GM23338 (cell line): ENCODE measurements at regions not wholly inside any gene's neighbourhood (a gene's known extent, or its start where the extent isn't known, plus 50 kb on each side); places are given as distances from the start of the nearest gene placed in this dataset.
A peak's percentile ranks its signal among the peaks of the same experiment; 100 is the strongest.

Experiments used
- ATAC-seq: fragments of 200-7000 bp; cut with Tn5 transposase; 3 replicates; pipeline ENCODE4 v1.9.1; 2020
- DNase-seq: peaks from one replicate; pipeline ENCODE4 v3.0.0-alpha.2; 2015; ENCODE audit warnings: low spot score
- H2AFZ ChIP-seq: fragments of 200-600 bp; sonication (generic); 2 replicates; pipeline ENCODE4 v1.8.0; 2016; ENCODE audit warnings: antibody characterized with exemption, mild to moderate bottlenecking, moderate library complexity
- H3F3A ChIP-seq: fragments of 200-600 bp; sonication (generic); replicated peaks from 2 replicates; pipeline ENCODE4 v1.8.0; 2017; ENCODE audit warnings: antibody characterized with exemption, mixed run types, low read depth
- H3K27ac ChIP-seq: fragments of 200-600 bp; sonication (generic); 2 replicates; pipeline ENCODE4 v1.6.1; 2016; ENCODE audit warnings: low read depth
- H3K27me3 ChIP-seq: fragments of 200-600 bp; sonication (generic); 2 replicates; pipeline ENCODE4 v1.8.0; 2016; ENCODE audit warnings: mild to moderate bottlenecking, mixed run types, moderate library complexity; ENCODE audit not compliant: insufficient read depth
- H3K36me3 ChIP-seq: fragments of 200-600 bp; sonication (generic); 2 replicates; pipeline ENCODE4 v1.8.0; 2016; ENCODE audit warnings: mild to moderate bottlenecking; ENCODE audit not compliant: insufficient read depth
- H3K4me1 ChIP-seq: fragments of 200-600 bp; sonication (generic); 2 replicates; pipeline ENCODE4 v1.8.0; 2016; ENCODE audit warnings: mild to moderate bottlenecking, moderate library complexity; ENCODE audit not compliant: insufficient read depth
- H3K4me2 ChIP-seq: fragments of 200-600 bp; sonication (generic); 2 replicates; pipeline ENCODE4 v1.7.1; 2017; ENCODE audit warnings: mixed run types
- H3K4me3 ChIP-seq: fragments of 200-600 bp; sonication (generic); 2 replicates; pipeline ENCODE4 v1.6.1; 2016; ENCODE audit warnings: mixed run types
- H3K79me2 ChIP-seq: fragments of 200-600 bp; sonication (generic); replicated peaks from 2 replicates; pipeline ENCODE4 v1.8.0; 2017; ENCODE audit warnings: mild to moderate bottlenecking; ENCODE audit not compliant: insufficient read depth
- H3K9me2 ChIP-seq: fragments of 200-600 bp; sonication (generic); 2 replicates; pipeline ENCODE4 v1.8.0; 2017; ENCODE audit not compliant: insufficient read depth
- H4K20me1 ChIP-seq: fragments of 200-600 bp; sonication (generic); replicated peaks from 2 replicates; pipeline ENCODE4 v1.8.0; 2017; ENCODE audit warnings: mild to moderate bottlenecking; ENCODE audit not compliant: insufficient read depth
- H3K27ac Mint-ChIP-seq: 2 replicates; pipeline ENCODE4 v1.8.0; 2020; ENCODE audit warnings: inconsistent platforms, mild to moderate bottlenecking, moderate library complexity, mixed read lengths
- H3K27me3 Mint-ChIP-seq: 3 replicates; pipeline ENCODE4 v1.8.0; 2022; ENCODE audit warnings: low read depth, mild to moderate bottlenecking, moderate library complexity, mixed read lengths, inconsistent platforms; ENCODE audit not compliant: insufficient read depth, poor library complexity
- H3K36me3 Mint-ChIP-seq: 3 replicates; pipeline ENCODE4 v1.8.0; 2021; ENCODE audit warnings: low read depth, mild to moderate bottlenecking, inconsistent platforms, moderate library complexity, mixed read lengths
- H3K4me1 Mint-ChIP-seq: 3 replicates; pipeline ENCODE4 v1.8.0; 2020; ENCODE audit warnings: mild to moderate bottlenecking, inconsistent platforms, mixed read lengths
- H3K4me3 Mint-ChIP-seq: 3 replicates; pipeline ENCODE4 v1.8.0; 2021; ENCODE audit warnings: moderate library complexity, mild to moderate bottlenecking, inconsistent platforms, mixed read lengths
- H3K9me3 Mint-ChIP-seq: 3 replicates; pipeline ENCODE4 v1.8.0; 2020; ENCODE audit warnings: moderate library complexity, mild to moderate bottlenecking, inconsistent platforms, mixed read lengths
- CREB1 ChIP-seq: fragments of 250-450 bp; sonication (Bioruptor Pico); IDR thresholded peaks from 2 replicates; pipeline ENCODE4 v1.5.0; 2020; ENCODE audit warnings: low read depth, mild to moderate bottlenecking, moderate library complexity
- CTCF ChIP-seq, 2 experiments: fragments of 200-600 bp in 1 of 2; sonication (generic) in 1 of 2; conservative IDR thresholded peaks; 2 replicates each; pipeline versions ENCODE4 v1.5.1 to v1.6.1; 2016 to 2017; ENCODE audit warnings: antibody characterized with exemption in 2 of 2, low read depth in 2 of 2, mild to moderate bottlenecking in 2 of 2, moderate library complexity in 1 of 2
- ETS1 ChIP-seq: IDR thresholded peaks from 2 replicates; pipeline ENCODE4 v1.6.1; 2016; ENCODE audit warnings: antibody characterized with exemption
- EZH2 ChIP-seq: fragments of 200-600 bp; sonication (generic); IDR thresholded peaks from one replicate; pipeline ENCODE4 v1.8.0; 2017; ENCODE audit warnings: antibody characterized with exemption, mild to moderate bottlenecking, low read depth; ENCODE audit not compliant: unreplicated experiment
- EZH2phosphoT487 ChIP-seq: fragments of 200-600 bp; sonication (generic); IDR thresholded peaks from one replicate; pipeline ENCODE4 v1.8.1; 2018; ENCODE audit warnings: antibody characterized with exemption; ENCODE audit not compliant: unreplicated experiment
- JUNB ChIP-seq: IDR thresholded peaks from one replicate; pipeline ENCODE4 v1.6.1; 2016; ENCODE audit warnings: antibody characterized with exemption; ENCODE audit not compliant: unreplicated experiment
- NANOG ChIP-seq: IDR thresholded peaks from 2 replicates; pipeline ENCODE4 v1.6.1; 2016; ENCODE audit warnings: antibody characterized with exemption, borderline replicate concordance
- POLR2AphosphoS5 ChIP-seq: IDR thresholded peaks from 2 replicates; pipeline ENCODE4 v1.6.1; 2016; ENCODE audit warnings: antibody characterized with exemption, low read depth
- REST ChIP-seq: IDR thresholded peaks from one replicate; pipeline ENCODE4 v1.6.1; 2018; ENCODE audit warnings: antibody characterized with exemption; ENCODE audit not compliant: unreplicated experiment
- STAT1 ChIP-seq: IDR thresholded peaks from one replicate; pipeline ENCODE4 v1.6.1; 2016; ENCODE audit warnings: antibody characterized with exemption; ENCODE audit not compliant: unreplicated experiment
- ZNF114 ChIP-seq: fragments of 250-450 bp; sonication (Bioruptor Pico); IDR thresholded peaks from 2 replicates; pipeline ENCODE4 v1.5.0; 2020; ENCODE audit warnings: mild to moderate bottlenecking, moderate library complexity
- ZNF331 ChIP-seq: fragments of 250-450 bp; sonication (Bioruptor Pico); IDR thresholded peaks from 2 replicates; pipeline ENCODE4 v1.5.0; 2020; ENCODE audit warnings: low read depth, mild to moderate bottlenecking, moderate library complexity
- ZNF462 ChIP-seq: fragments of 250-450 bp; sonication (Bioruptor Pico); IDR thresholded peaks from 2 replicates; pipeline ENCODE4 v1.5.0; 2020; ENCODE audit warnings: mild to moderate bottlenecking, moderate library complexity

- ATAC-seq (peak; percentile 79), DNase-seq (peak; percentile 77)
- peak overlapping the region; percentile 94 for H3K27ac ChIP-seq
- peak overlapping the region; percentile 7; the same call in 1 of the 2 replicates for H3K4me3 ChIP-seq
- no peaks in the 10 kb centered on the region; the same call in 1 of the 2 replicates for H3K79me2 ChIP-seq
- H3K36me3 ChIP-seq, result no peaks in the 10 kb centered on the region
- no peaks in the 10 kb centered on the region for H4K20me1 ChIP-seq
- Mint-ChIP-seq H3K9me3 (no peaks in the 10 kb centered on the region), H3K4me3 (peak overlapping the region; percentile 56), H3K27ac (peak overlapping the region; percentile 98), H3K27me3 (peaks cover 8% of the 10 kb centered on the region), H3K4me1 (peaks cover 69% of the 10 kb centered on the region), H3K36me3 (peaks cover 12% of the 10 kb centered on the region)
- peaks cover 42% of the 10 kb centered on the region for H3K4me1 ChIP-seq
- peak overlapping the region; percentile 3 for H3K4me2 ChIP-seq
- H3K27me3 ChIP-seq, result no peaks in the 10 kb centered on the region
- TF ChIP-seq REST, result no peak
- no peak for TF ChIP-seq STAT1
- no peak for TF ChIP-seq CREB1 (CRISPR knock-in tag)
- TF ChIP-seq POLR2AphosphoS5, result no peak
- no peak for TF ChIP-seq ETS1
- no peak for TF ChIP-seq EZH2phosphoT487
- TF ChIP-seq ZNF114 (CRISPR knock-in tag), result no peak
- TF ChIP-seq JUNB, result no peak
- TF ChIP-seq CTCF (conservative IDR thresholded peaks at IDR 0.05; ENCODE audit: low read depth in 2 of 2), result no peak
- no peak for TF ChIP-seq EZH2
- no peak for TF ChIP-seq NANOG
- no peak for TF ChIP-seq ZNF331
- TF ChIP-seq ZNF462 (CRISPR knock-in tag), result no peak
- H3K9me2 ChIP-seq, result 0 out of 2 replicates have a peak, but pooled peaks cover 5% of the 10 kb centered on the region
- H2AFZ ChIP-seq, result no peak overlapping the region
- H3F3A ChIP-seq, result peaks cover 9% of the 10 kb centered on the region
Observed at GRCh38 chr6:167441715-167442206, 116.9 kb downstream of the TTLL2 start.
